GM23338 (cell line): ENCODE measurements at regions not wholly inside any gene's neighbourhood (a gene's known extent, or its start where the extent isn't known, plus 50 kb on each side); places are given as distances from the start of the nearest gene placed in this dataset.

Source experiments
- ATAC-seq: fragments of 200-7000 bp; cut with Tn5 transposase; 3 replicates; pipeline ENCODE4 v1.9.1; 2020
- DNase-seq: peaks from one replicate; pipeline ENCODE4 v3.0.0-alpha.2; 2015; ENCODE audit warnings: low spot score
- H2AFZ ChIP-seq: fragments of 200-600 bp; sonication (generic); 2 replicates; pipeline ENCODE4 v1.8.0; 2016; ENCODE audit warnings: antibody characterized with exemption, mild to moderate bottlenecking, moderate library complexity
- H3F3A ChIP-seq: fragments of 200-600 bp; sonication (generic); replicated peaks from 2 replicates; pipeline ENCODE4 v1.8.0; 2017; ENCODE audit warnings: antibody characterized with exemption, mixed run types, low read depth
- H3K27ac ChIP-seq: fragments of 200-600 bp; sonication (generic); 2 replicates; pipeline ENCODE4 v1.6.1; 2016; ENCODE audit warnings: low read depth
- H3K27me3 ChIP-seq: fragments of 200-600 bp; sonication (generic); 2 replicates; pipeline ENCODE4 v1.8.0; 2016; ENCODE audit warnings: mild to moderate bottlenecking, mixed run types, moderate library complexity; ENCODE audit not compliant: insufficient read depth
- H3K36me3 ChIP-seq: fragments of 200-600 bp; sonication (generic); 2 replicates; pipeline ENCODE4 v1.8.0; 2016; ENCODE audit warnings: mild to moderate bottlenecking; ENCODE audit not compliant: insufficient read depth
- H3K4me1 ChIP-seq: fragments of 200-600 bp; sonication (generic); 2 replicates; pipeline ENCODE4 v1.8.0; 2016; ENCODE audit warnings: mild to moderate bottlenecking, moderate library complexity; ENCODE audit not compliant: insufficient read depth
- H3K4me2 ChIP-seq: fragments of 200-600 bp; sonication (generic); 2 replicates; pipeline ENCODE4 v1.7.1; 2017; ENCODE audit warnings: mixed run types
- H3K4me3 ChIP-seq: fragments of 200-600 bp; sonication (generic); 2 replicates; pipeline ENCODE4 v1.6.1; 2016; ENCODE audit warnings: mixed run types
- H3K79me2 ChIP-seq: fragments of 200-600 bp; sonication (generic); replicated peaks from 2 replicates; pipeline ENCODE4 v1.8.0; 2017; ENCODE audit warnings: mild to moderate bottlenecking; ENCODE audit not compliant: insufficient read depth
- H3K9me2 ChIP-seq: fragments of 200-600 bp; sonication (generic); 2 replicates; pipeline ENCODE4 v1.8.0; 2017; ENCODE audit not compliant: insufficient read depth
- H4K20me1 ChIP-seq: fragments of 200-600 bp; sonication (generic); replicated peaks from 2 replicates; pipeline ENCODE4 v1.8.0; 2017; ENCODE audit warnings: mild to moderate bottlenecking; ENCODE audit not compliant: insufficient read depth
- H3K27ac Mint-ChIP-seq: 2 replicates; pipeline ENCODE4 v1.8.0; 2020; ENCODE audit warnings: inconsistent platforms, mild to moderate bottlenecking, moderate library complexity, mixed read lengths
- H3K27me3 Mint-ChIP-seq: 3 replicates; pipeline ENCODE4 v1.8.0; 2022; ENCODE audit warnings: low read depth, mild to moderate bottlenecking, moderate library complexity, mixed read lengths, inconsistent platforms; ENCODE audit not compliant: insufficient read depth, poor library complexity
- H3K36me3 Mint-ChIP-seq: 3 replicates; pipeline ENCODE4 v1.8.0; 2021; ENCODE audit warnings: low read depth, mild to moderate bottlenecking, inconsistent platforms, moderate library complexity, mixed read lengths
- H3K4me1 Mint-ChIP-seq: 3 replicates; pipeline ENCODE4 v1.8.0; 2020; ENCODE audit warnings: mild to moderate bottlenecking, inconsistent platforms, mixed read lengths
- H3K4me3 Mint-ChIP-seq: 3 replicates; pipeline ENCODE4 v1.8.0; 2021; ENCODE audit warnings: moderate library complexity, mild to moderate bottlenecking, inconsistent platforms, mixed read lengths
- H3K9me3 Mint-ChIP-seq: 3 replicates; pipeline ENCODE4 v1.8.0; 2020; ENCODE audit warnings: moderate library complexity, mild to moderate bottlenecking, inconsistent platforms, mixed read lengths
- CREB1 ChIP-seq: fragments of 250-450 bp; sonication (Bioruptor Pico); IDR thresholded peaks from 2 replicates; pipeline ENCODE4 v1.5.0; 2020; ENCODE audit warnings: low read depth, mild to moderate bottlenecking, moderate library complexity
- CTCF ChIP-seq, 2 experiments: fragments of 200-600 bp in 1 of 2; sonication (generic) in 1 of 2; conservative IDR thresholded peaks; 2 replicates each; pipeline versions ENCODE4 v1.5.1 to v1.6.1; 2016 to 2017; ENCODE audit warnings: antibody characterized with exemption in 2 of 2, low read depth in 2 of 2, mild to moderate bottlenecking in 2 of 2, moderate library complexity in 1 of 2
- ETS1 ChIP-seq: IDR thresholded peaks from 2 replicates; pipeline ENCODE4 v1.6.1; 2016; ENCODE audit warnings: antibody characterized with exemption
- EZH2 ChIP-seq: fragments of 200-600 bp; sonication (generic); IDR thresholded peaks from one replicate; pipeline ENCODE4 v1.8.0; 2017; ENCODE audit warnings: antibody characterized with exemption, mild to moderate bottlenecking, low read depth; ENCODE audit not compliant: unreplicated experiment
- EZH2phosphoT487 ChIP-seq: fragments of 200-600 bp; sonication (generic); IDR thresholded peaks from one replicate; pipeline ENCODE4 v1.8.1; 2018; ENCODE audit warnings: antibody characterized with exemption; ENCODE audit not compliant: unreplicated experiment
- JUNB ChIP-seq: IDR thresholded peaks from one replicate; pipeline ENCODE4 v1.6.1; 2016; ENCODE audit warnings: antibody characterized with exemption; ENCODE audit not compliant: unreplicated experiment
- NANOG ChIP-seq: IDR thresholded peaks from 2 replicates; pipeline ENCODE4 v1.6.1; 2016; ENCODE audit warnings: antibody characterized with exemption, borderline replicate concordance
- POLR2AphosphoS5 ChIP-seq: IDR thresholded peaks from 2 replicates; pipeline ENCODE4 v1.6.1; 2016; ENCODE audit warnings: antibody characterized with exemption, low read depth
- REST ChIP-seq: IDR thresholded peaks from one replicate; pipeline ENCODE4 v1.6.1; 2018; ENCODE audit warnings: antibody characterized with exemption; ENCODE audit not compliant: unreplicated experiment
- STAT1 ChIP-seq: IDR thresholded peaks from one replicate; pipeline ENCODE4 v1.6.1; 2016; ENCODE audit warnings: antibody characterized with exemption; ENCODE audit not compliant: unreplicated experiment
- ZNF114 ChIP-seq: fragments of 250-450 bp; sonication (Bioruptor Pico); IDR thresholded peaks from 2 replicates; pipeline ENCODE4 v1.5.0; 2020; ENCODE audit warnings: mild to moderate bottlenecking, moderate library complexity
- ZNF331 ChIP-seq: fragments of 250-450 bp; sonication (Bioruptor Pico); IDR thresholded peaks from 2 replicates; pipeline ENCODE4 v1.5.0; 2020; ENCODE audit warnings: low read depth, mild to moderate bottlenecking, moderate library complexity
- ZNF462 ChIP-seq: fragments of 250-450 bp; sonication (Bioruptor Pico); IDR thresholded peaks from 2 replicates; pipeline ENCODE4 v1.5.0; 2020; ENCODE audit warnings: mild to moderate bottlenecking, moderate library complexity

GRCh38 chr10:33712825-33713224 lies 378.4 kb upstream of the NRP1 start:
- H3K36me3 ChIP-seq: no peaks in the 10 kb centered on the region
- H3K36me3 Mint-ChIP-seq: no peaks in the 10 kb centered on the region
- no peak for DNase-seq
- peaks cover 2% of the 10 kb centered on the region for H3K27me3 Mint-ChIP-seq
- no peak overlapping the region for H3K27ac Mint-ChIP-seq
- no peaks in the 10 kb centered on the region for H3K9me3 Mint-ChIP-seq
- H3K4me1 Mint-ChIP-seq: no peaks in the 10 kb centered on the region; the same call in 2 of the 3 replicates
- no peak overlapping the region for H3K27ac ChIP-seq
- H3K4me2 ChIP-seq: no peak overlapping the region
- H4K20me1 ChIP-seq: no peaks in the 10 kb centered on the region
- no peak overlapping the region for H3K4me3 ChIP-seq
- H3K9me2 ChIP-seq: no peaks in the 10 kb centered on the region
- H2AFZ ChIP-seq: no peak overlapping the region
- H3K4me3 Mint-ChIP-seq: no peak overlapping the region
- no peaks in the 10 kb centered on the region for H3F3A ChIP-seq
- TF ChIP-seq REST: no peak
- TF ChIP-seq ZNF462 (CRISPR knock-in tag): no peak
- no peak for TF ChIP-seq NANOG
- no peak for TF ChIP-seq JUNB
- no peak for TF ChIP-seq EZH2phosphoT487
- no peak for TF ChIP-seq ETS1
- no peak for TF ChIP-seq CREB1 (CRISPR knock-in tag)
- TF ChIP-seq STAT1: no peak
- no peak for TF ChIP-seq POLR2AphosphoS5
- no peak for TF ChIP-seq ZNF114 (CRISPR knock-in tag)
- TF ChIP-seq EZH2: no peak
- no peak for TF ChIP-seq CTCF (conservative IDR thresholded peaks at IDR 0.05; ENCODE audit: low read depth in 2 of 2)
- TF ChIP-seq ZNF331 (CRISPR knock-in tag): no peak
- peaks cover 10% of the 10 kb centered on the region; the same call in 1 of the 2 replicates for H3K4me1 ChIP-seq
- H3K79me2 ChIP-seq: no peaks in the 10 kb centered on the region
- ATAC-seq: no peak
- no peaks in the 10 kb centered on the region for H3K27me3 ChIP-seq
